ENCODE measurements at regions not wholly inside any gene's neighbourhood (a gene's known extent, or its start where the extent isn't known, plus 50 kb on each side); places are given as distances from the start of the nearest gene placed in this dataset.
A peak's percentile ranks its signal among the peaks of the same experiment; 100 is the strongest.
"Not testable (repeated sequence)": the region's sequence is repeated elsewhere in the genome, so short reads cannot be mapped to it uniquely, and the experiment has no call there.

GRCh38 chr2:120513776-120514357 lies 167.9 kb downstream of the INHBB start:
- no peak for DNase-seq (ENCODE audit: low read depth in 2 of 3, low spot score in 2 of 3)

- no peak for DNase-seq (ENCODE audit: low read depth in 2 of 3, low spot score in 2 of 3)
Observed at GRCh38 chr2:120514521-120514920, 168.6 kb downstream of the INHBB start.

- DNase-seq (ENCODE audit: low read depth in 2 of 3, low spot score in 2 of 3) = not testable (repeated sequence)
Observed at GRCh38 chr2:120515066-120515758, 169.3 kb downstream of the INHBB start.

- no peak for DNase-seq (ENCODE audit: low read depth in 2 of 3, low spot score in 2 of 3)
Observed at GRCh38 chr2:120515759-120516678, 170.1 kb downstream of the INHBB start.

- no peak for DNase-seq (ENCODE audit: low read depth in 2 of 3, low spot score in 2 of 3)
Observed at GRCh38 chr2:120516679-120517314, 170.9 kb downstream of the INHBB start.

GRCh38 chr2:120517751-120518469 lies 172.0 kb downstream of the INHBB start:
- no peak for DNase-seq (ENCODE audit: low read depth in 2 of 3, low spot score in 2 of 3)

- no peak for DNase-seq (ENCODE audit: low read depth in 2 of 3, low spot score in 2 of 3)
Observed at GRCh38 chr2:120518819-120519218, 172.9 kb downstream of the INHBB start.

- DNase-seq (ENCODE audit: low read depth in 2 of 3, low spot score in 2 of 3) = no peak
Observed at GRCh38 chr2:120519469-120519868, 173.5 kb downstream of the INHBB start.

- DNase-seq (ENCODE audit: low read depth in 2 of 3, low spot score in 2 of 3) = no peak
Observed at GRCh38 chr2:120520454-120520853, 174.5 kb downstream of the INHBB start.

GRCh38 chr2:120520929-120521912 lies 175.3 kb downstream of the INHBB start:
- DNase-seq (ENCODE audit: low read depth in 2 of 3, low spot score in 2 of 3) = peak in 2 of 3 experiments; percentile 5 to 18

- no peak for DNase-seq (ENCODE audit: low read depth in 2 of 3, low spot score in 2 of 3)
Observed at GRCh38 chr2:120522151-120522751, 176.3 kb downstream of the INHBB start.

GRCh38 chr2:120523766-120524165 lies 177.8 kb downstream of the INHBB start:
- DNase-seq (ENCODE audit: low read depth in 2 of 3, low spot score in 2 of 3) = no peak

- DNase-seq (ENCODE audit: low read depth in 2 of 3, low spot score in 2 of 3) = no peak
Observed at GRCh38 chr2:120524174-120524573, 178.2 kb downstream of the INHBB start.

- DNase-seq (ENCODE audit: low read depth in 2 of 3, low spot score in 2 of 3) = no peak
Observed at GRCh38 chr2:120525056-120526046, 179.4 kb downstream of the INHBB start.

- DNase-seq (ENCODE audit: low read depth in 2 of 3, low spot score in 2 of 3) = no peak
Observed at GRCh38 chr2:120526047-120526562, 180.2 kb downstream of the INHBB start.

GRCh38 chr2:120526997-120527945 lies 181.3 kb downstream of the INHBB start:
- no peak for DNase-seq (ENCODE audit: low read depth in 2 of 3, low spot score in 2 of 3)

All from activated CD8-positive, alpha-beta memory T cell treated with anti-CD3 and anti-CD28 coated beads for 48 hours (primary cell).